ENCODE measurements at regions not wholly inside any gene's neighbourhood (a gene's known extent, or its start where the extent isn't known, plus 50 kb on each side); places are given as distances from the start of the nearest gene placed in this dataset.

DNA sequence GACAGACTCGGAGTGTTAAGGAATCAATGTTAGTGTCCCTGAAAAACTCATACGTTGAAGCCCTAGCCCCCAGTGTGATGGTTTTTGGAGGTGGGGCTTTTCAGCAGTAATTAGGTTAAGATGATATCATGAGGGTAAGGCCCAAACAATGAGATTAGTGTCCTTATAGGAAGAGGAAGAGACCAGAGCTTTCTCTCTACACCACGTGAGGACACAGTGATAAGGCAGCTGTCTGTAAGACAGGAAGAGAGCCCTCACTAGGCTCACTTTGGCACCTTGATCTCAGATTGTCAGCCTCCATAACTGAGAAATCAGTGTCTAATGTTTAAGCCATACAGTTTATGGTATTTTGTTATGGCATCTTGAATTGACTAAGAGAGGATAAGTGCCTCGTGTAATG, 403.2 kb downstream of the NPIPA7 start:
- no peak for TF ChIP-seq CTCF (IDR thresholded peaks at IDR 0.05; ENCODE audit: unreplicated experiment in 3 of 3)
- Mint-ChIP-seq H3K4me3 (no peak overlapping the region), H3K9me3 (no peaks in the 10 kb centered on the region), H3K27ac (no peak overlapping the region), H3K4me1 (no peaks in the 10 kb centered on the region), H3K36me3 (ENCODE audit: low read depth) (no peaks in the 10 kb centered on the region), H3K27me3 (ENCODE audit: low read depth) (no peaks in the 10 kb centered on the region)

GRCh38 chr16:16788004-16788403, 409.1 kb downstream of the NPIPA7 start:
- Mint-ChIP-seq H3K36me3 (ENCODE audit: low read depth) (no peaks in the 10 kb centered on the region), H3K27ac (no peak overlapping the region), H3K27me3 (ENCODE audit: low read depth) (no peaks in the 10 kb centered on the region), H3K4me1 (no peaks in the 10 kb centered on the region), H3K9me3 (peaks cover 7% of the 10 kb centered on the region), H3K4me3 (no peak overlapping the region)
- no peak for TF ChIP-seq CTCF (IDR thresholded peaks at IDR 0.05; ENCODE audit: unreplicated experiment in 3 of 3)

- TF ChIP-seq CTCF (IDR thresholded peaks at IDR 0.05; ENCODE audit: unreplicated experiment in 3 of 3): no peak
- Mint-ChIP-seq H3K27ac (no peak overlapping the region), H3K27me3 (ENCODE audit: low read depth) (no peaks in the 10 kb centered on the region), H3K4me3 (no peak overlapping the region), H3K4me1 (no peaks in the 10 kb centered on the region), H3K9me3 (peaks cover 7% of the 10 kb centered on the region), H3K36me3 (ENCODE audit: low read depth) (no peaks in the 10 kb centered on the region)
Measured at GRCh38 chr16:16790597-16790996, 411.7 kb downstream of the NPIPA7 start.

DNA sequence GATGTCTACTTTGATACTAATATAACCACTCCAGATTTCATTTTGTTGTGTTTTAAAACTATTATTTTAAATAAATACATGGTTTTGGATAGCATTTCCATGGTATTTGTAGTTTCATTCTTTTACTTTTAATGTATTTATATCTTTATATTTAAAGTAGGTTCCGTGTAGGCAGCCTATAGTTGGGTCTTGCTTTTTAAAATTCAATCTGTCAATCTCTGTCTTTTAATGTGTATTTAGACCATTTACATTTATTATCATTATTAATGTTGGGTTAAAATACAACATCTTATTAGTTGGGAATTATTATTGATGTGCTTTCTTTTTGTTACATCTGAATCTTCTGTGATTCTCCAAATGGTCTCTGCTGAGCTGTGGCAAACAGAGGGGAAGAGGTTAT, 412.1 kb downstream of the NPIPA7 start:
- no peaks in the 10 kb centered on the region for H3K36me3 Mint-ChIP-seq (ENCODE audit: low read depth)
- H3K27me3 Mint-ChIP-seq (ENCODE audit: low read depth): no peaks in the 10 kb centered on the region
- no peak overlapping the region for H3K27ac Mint-ChIP-seq
- TF ChIP-seq CTCF (IDR thresholded peaks at IDR 0.05; ENCODE audit: unreplicated experiment in 3 of 3): no peak
- no peaks in the 10 kb centered on the region for H3K4me1 Mint-ChIP-seq
- H3K9me3 Mint-ChIP-seq: peaks cover 7% of the 10 kb centered on the region
- H3K4me3 Mint-ChIP-seq: no peak overlapping the region

DNA sequence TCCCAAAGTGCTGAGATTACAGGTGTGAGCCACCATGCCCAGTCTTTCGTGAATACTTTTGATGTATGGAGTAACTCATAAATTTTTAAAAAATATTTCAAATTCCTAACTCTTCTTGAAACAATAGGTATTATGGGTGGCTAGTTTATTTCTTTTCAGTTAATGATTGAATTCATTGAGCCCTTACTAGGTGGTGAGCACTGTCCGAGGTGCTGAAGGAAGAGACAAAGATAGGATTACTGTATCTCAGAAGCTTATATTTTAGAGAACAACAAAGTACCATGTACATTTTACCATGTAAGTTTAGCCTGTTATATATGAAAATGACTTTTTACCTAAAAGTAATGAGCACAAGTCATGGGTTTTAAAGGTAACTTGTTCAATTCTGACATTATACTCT, 418.3 kb downstream of the NPIPA7 start:
- Mint-ChIP-seq H3K9me3 (no peaks in the 10 kb centered on the region), H3K36me3 (ENCODE audit: low read depth) (no peaks in the 10 kb centered on the region), H3K27ac (no peak overlapping the region), H3K4me1 (no peaks in the 10 kb centered on the region), H3K27me3 (ENCODE audit: low read depth) (peaks cover 5% of the 10 kb centered on the region), H3K4me3 (no peak overlapping the region)
- TF ChIP-seq CTCF (IDR thresholded peaks at IDR 0.05; ENCODE audit: unreplicated experiment in 3 of 3): no peak

- no peak overlapping the region for H3K4me3 Mint-ChIP-seq
- peaks cover 5% of the 10 kb centered on the region for H3K27me3 Mint-ChIP-seq (ENCODE audit: low read depth)
- no peak for TF ChIP-seq CTCF (IDR thresholded peaks at IDR 0.05; ENCODE audit: unreplicated experiment in 3 of 3)
Measured at GRCh38 chr16:16798504-16798903, 419.6 kb downstream of the NPIPA7 start.

More at GRCh38 chr16:16798504-16798903, 419.6 kb downstream of the NPIPA7 start:
- H3K9me3 Mint-ChIP-seq: no peaks in the 10 kb centered on the region
- no peaks in the 10 kb centered on the region for H3K36me3 Mint-ChIP-seq (ENCODE audit: low read depth)
- H3K27ac Mint-ChIP-seq: no peak overlapping the region
- H3K4me1 Mint-ChIP-seq: no peaks in the 10 kb centered on the region
